Liver (tissue), 3 donors: ENCODE measurements at regions not wholly inside any gene's neighbourhood (a gene's known extent, or its start where the extent isn't known, plus 50 kb on each side); places are given as distances from the start of the nearest gene placed in this dataset.

Experiments
- ATF3 ChIP-seq: IDR thresholded peaks from 2 replicates; pipeline ENCODE4 v1.6.1; 2016; ENCODE audit warnings: antibody characterized with exemption
- CTCF ChIP-seq: fragments of 150-350 bp; IDR thresholded peaks from 2 replicates; pipeline ENCODE4 v1.5.1; 2017; ENCODE audit warnings: improper control_type of control experiment, low read depth, low read length; ENCODE audit not compliant: missing input control
- EGR1 ChIP-seq, 2 donors: IDR thresholded peaks; 2 replicates each; pipeline ENCODE4 v1.6.1; 2016 to 2018; ENCODE audit warnings: antibody characterized with exemption in 2 of 2, low read depth in 2 of 2
- GABPA ChIP-seq, 2 donors: IDR thresholded peaks in 1 of 2; conservative IDR thresholded peaks in 1 of 2; 2 replicates each; pipeline ENCODE4 v1.6.1; 2016; ENCODE audit warnings: antibody characterized with exemption in 2 of 2, mild to moderate bottlenecking in 1 of 2, moderate library complexity in 1 of 2
- HNF4A ChIP-seq, 2 donors: conservative IDR thresholded peaks; 2 replicates each; pipeline ENCODE4 v1.6.1; 2016; ENCODE audit warnings: antibody characterized with exemption in 2 of 2, mild to moderate bottlenecking in 2 of 2
- JUND ChIP-seq, 2 donors: IDR thresholded peaks; 2 replicates each; pipeline ENCODE4 v1.6.1; 2016; ENCODE audit warnings: antibody characterized with exemption in 2 of 2
- MAX ChIP-seq: IDR thresholded peaks from 2 replicates; pipeline ENCODE4 v1.6.1; 2016; ENCODE audit warnings: antibody characterized with exemption
- NR2F2 ChIP-seq: IDR thresholded peaks from 2 replicates; pipeline ENCODE4 v1.6.1; 2016; ENCODE audit warnings: antibody characterized with exemption
- RAD21 ChIP-seq, 2 donors: IDR thresholded peaks; 2 replicates each; pipeline ENCODE4 v1.6.1; 2016; ENCODE audit warnings: antibody characterized with exemption in 2 of 2, mild to moderate bottlenecking in 2 of 2
- REST ChIP-seq: IDR thresholded peaks from 2 replicates; pipeline ENCODE4 v1.6.1; 2016; ENCODE audit warnings: antibody characterized with exemption, mild to moderate bottlenecking
- SP1 ChIP-seq: IDR thresholded peaks from 2 replicates; pipeline ENCODE4 v1.6.1; 2018; ENCODE audit warnings: antibody characterized with exemption, mild to moderate bottlenecking
- YY1 ChIP-seq: IDR thresholded peaks from 2 replicates; pipeline ENCODE4 v1.6.1; 2016; ENCODE audit warnings: antibody characterized with exemption, mild to moderate bottlenecking
- ZBTB33 ChIP-seq: IDR thresholded peaks from 2 replicates; pipeline ENCODE4 v1.6.1; 2016; ENCODE audit warnings: antibody characterized with exemption
- donor health status: healthy.
- donor health status: healthy.

GRCh38 chr10:130545122-130545521 lies 408.9 kb downstream of the GLRX3 start:
- TF ChIP-seq REST: no peak
- TF ChIP-seq CTCF: no peak
- no peak for TF ChIP-seq GABPA (IDR thresholded peaks at IDR 0.05 in 1 of 2, conservative IDR thresholded peaks at IDR 0.05 in 1 of 2)
- TF ChIP-seq JUND (IDR thresholded peaks at IDR 0.05): no peak
- TF ChIP-seq SP1: no peak
- TF ChIP-seq MAX: no peak
- TF ChIP-seq ATF3: no peak
- no peak for TF ChIP-seq NR2F2
- no peak for TF ChIP-seq HNF4A (conservative IDR thresholded peaks at IDR 0.05)
- no peak for TF ChIP-seq EGR1 (IDR thresholded peaks at IDR 0.05; ENCODE audit: low read depth in 2 of 2)
- no peak for TF ChIP-seq RAD21 (IDR thresholded peaks at IDR 0.05)
- no peak for TF ChIP-seq ZBTB33
- TF ChIP-seq YY1: no peak
